Endothelial cell of hepatic sinusoid (primary cell): ENCODE measurements at regions not wholly inside any gene's neighbourhood (a gene's known extent, or its start where the extent isn't known, plus 50 kb on each side); places are given as distances from the start of the nearest gene placed in this dataset.

Experiments used
- in situ Hi-C: cut with HindIII; loops from 2 replicates; pipeline ENCODE4 v1.10.0; 2017; ENCODE audit warnings: low sequenced_read_pairs

- in situ Hi-C loops, result no loop called here
Measured at GRCh38 chr13:72457151-72457550, 270.3 kb downstream of the MZT1 start.

- in situ Hi-C loops, result no loop called here
Measured at GRCh38 chr13:72456486-72456885, 270.9 kb downstream of the MZT1 start.

DNA sequence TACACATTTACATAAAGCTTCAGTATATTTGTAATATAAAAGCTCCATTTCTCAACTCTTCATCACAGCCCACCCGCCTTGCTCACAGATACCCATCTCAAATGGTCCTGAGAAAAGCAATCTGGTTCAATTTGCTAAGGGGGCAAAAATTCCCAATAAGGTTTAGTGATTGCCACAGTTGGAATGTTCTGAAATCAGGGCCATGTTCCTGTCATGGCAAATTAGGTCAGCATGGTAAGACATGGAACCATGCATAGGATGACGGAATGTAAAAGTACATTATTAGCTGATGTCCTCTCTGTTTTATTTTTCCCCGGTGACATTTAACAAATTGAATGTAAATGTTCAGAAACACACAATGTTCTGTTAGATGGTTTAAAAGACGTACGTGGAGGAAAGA lies 274.3 kb downstream of the MZT1 start:
- in situ Hi-C loops, result no loop called here

GRCh38 chr13:72448082-72448481 lies 279.3 kb downstream of the MZT1 start:
- in situ Hi-C loops, result no loop called here

DNA sequence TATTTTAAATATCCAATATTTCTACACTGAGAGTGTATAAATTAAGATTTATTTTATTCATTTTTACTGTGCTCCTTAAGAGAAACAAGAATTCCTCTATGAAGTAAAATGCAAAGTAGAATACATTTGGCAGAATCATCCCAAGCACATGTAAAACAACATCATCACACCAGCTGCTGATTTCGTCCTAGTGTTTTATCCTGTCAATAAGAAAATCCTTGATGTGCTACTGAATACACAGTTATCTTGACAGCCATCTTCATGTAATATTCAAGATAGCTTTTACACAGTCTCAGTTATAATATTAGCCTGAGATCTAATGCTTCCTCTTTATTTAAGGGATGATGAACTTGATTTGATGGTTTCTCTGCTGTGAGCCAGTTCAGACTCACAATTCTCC lies 282.4 kb downstream of the MZT1 start:
- in situ Hi-C loops, result no loop called here

DNA sequence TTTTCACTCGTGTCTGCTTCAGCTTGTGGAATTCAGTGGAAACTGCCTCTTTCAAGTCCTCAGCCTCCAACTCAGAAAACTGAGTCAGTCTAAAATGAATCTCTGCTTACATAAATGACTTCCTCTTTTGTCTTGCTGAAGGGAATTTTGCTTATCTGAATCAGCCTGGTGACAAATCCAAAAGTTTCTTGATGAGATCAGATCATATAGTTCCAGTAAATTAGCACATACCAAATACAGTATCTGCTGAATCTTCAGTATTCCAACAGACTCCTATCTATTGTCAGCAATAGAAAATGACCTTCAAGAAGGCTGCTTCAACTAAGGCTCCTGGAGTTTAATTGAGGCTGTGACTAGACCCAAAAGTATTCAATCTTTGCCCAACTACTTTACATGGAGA lies 290.0 kb downstream of the MZT1 start:
- in situ Hi-C loops, result no loop called here

DNA sequence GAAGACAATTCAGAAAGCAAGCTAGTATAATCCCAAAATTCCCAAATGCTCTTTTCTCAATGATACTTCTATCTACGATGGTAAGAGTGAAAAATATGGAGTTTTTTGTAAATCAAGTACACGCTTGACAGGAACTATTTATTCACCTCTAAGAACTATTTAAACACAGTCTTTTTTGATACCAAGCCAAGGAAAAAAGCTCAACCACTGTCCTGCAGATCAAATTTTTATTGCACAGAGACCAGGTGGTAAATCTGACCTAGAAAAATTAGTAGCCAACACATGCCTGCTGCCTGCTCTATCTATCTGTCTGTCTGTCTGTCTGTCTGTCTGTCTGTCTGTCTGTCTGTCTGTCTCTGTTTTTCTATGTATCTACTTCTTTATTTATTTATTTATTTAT lies 292.2 kb downstream of the MZT1 start:
- in situ Hi-C loops, result no loop called here

GRCh38 chr13:72431981-72432682 lies 295.3 kb downstream of the MZT1 start:
- in situ Hi-C loops, result no loop called here

- in situ Hi-C loops, result no loop called here
Measured at GRCh38 chr13:72430923-72431322, 296.5 kb downstream of the MZT1 start.

- in situ Hi-C loops, result no loop called here
Measured at GRCh38 chr13:72427757-72428528, 299.5 kb downstream of the MZT1 start.

DNA sequence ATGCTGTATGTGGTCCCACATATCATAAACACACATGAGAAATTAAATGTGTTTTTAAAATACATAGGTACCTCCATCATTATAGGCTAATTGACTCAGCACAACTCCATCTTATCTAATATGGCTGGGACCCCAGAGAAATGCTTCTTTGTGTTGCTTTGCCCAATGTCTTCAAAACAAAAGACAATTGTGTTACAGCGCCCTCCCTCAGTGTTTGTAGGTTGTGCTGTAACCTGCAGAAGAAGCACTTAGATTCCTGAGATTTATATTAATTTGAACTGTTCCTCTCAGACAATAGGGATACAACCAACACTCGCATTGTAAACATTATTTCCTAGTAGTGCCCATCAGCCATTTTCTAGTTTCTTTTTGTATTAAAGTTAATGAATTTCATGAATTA lies 303.4 kb downstream of the MZT1 start:
- in situ Hi-C loops, result no loop called here

- in situ Hi-C loops, result no loop called here
Measured at GRCh38 chr13:72415817-72416216, 311.6 kb downstream of the MZT1 start.

DNA sequence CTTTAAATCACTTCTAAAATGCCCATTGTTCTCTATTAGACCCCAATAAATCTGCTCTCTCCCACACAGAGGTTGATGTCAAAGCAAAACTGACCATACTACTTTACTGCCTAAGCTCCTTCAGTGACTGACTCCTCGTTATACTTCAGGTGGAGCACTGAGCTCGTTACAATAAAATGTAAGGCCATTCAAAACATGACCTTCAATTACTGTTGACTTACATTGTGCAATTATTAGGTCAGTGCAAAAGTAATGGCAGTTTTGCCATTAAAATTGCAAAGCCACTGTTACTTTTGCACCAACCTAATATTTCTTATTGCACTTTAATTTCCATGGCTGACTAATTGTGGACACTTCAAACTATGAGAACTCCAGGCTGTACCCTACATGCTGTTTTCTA lies 314.9 kb downstream of the MZT1 start:
- in situ Hi-C loops, result no loop called here

DNA sequence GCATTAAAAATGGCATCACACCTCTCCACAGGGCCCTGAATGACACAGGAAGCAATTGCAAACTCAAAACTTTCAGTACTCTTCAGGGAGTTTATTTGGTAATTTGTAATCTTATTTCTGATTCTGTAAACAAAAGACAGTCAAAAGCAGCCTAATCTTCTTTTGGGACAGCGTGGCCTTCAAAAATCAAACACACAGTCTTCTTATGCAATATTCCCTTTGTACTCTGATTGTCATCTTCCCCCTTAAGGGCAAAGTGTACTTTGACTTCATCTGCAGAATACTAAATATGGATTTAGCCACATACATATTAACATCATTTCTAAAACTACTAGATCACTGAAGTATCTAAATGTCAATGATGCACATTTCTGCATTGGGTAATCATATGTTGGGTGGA lies 322.0 kb downstream of the MZT1 start:
- in situ Hi-C loops, result no loop called here

DNA sequence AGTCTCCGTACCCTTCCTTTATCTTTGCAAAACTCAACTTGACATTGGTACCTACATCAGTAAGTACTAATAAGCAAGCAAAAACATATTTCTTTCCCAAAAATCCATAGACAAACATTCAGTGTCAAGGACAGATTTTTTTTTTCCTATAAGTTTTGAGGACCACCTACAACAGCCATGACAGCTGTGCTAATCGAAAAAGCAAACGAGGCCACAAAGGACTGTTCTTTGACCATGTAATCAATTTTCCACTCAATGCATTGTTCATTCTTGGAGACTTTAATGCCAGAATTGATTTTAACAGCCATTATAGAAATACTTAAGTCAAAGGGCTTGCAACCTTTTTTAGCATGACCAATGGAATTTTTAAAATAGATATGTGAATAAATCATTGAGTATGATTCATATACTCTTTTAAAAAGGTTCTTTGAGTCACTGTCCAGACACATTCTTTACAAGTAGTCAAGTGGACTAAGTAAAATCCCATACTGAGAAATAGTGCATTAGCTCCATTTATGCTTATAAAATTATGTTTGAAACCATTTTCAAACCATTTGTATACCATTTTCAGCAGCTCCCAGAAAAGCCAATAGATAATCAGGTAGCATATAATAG lies 323.9 kb downstream of the MZT1 start:
- in situ Hi-C loops, result no loop called here

DNA sequence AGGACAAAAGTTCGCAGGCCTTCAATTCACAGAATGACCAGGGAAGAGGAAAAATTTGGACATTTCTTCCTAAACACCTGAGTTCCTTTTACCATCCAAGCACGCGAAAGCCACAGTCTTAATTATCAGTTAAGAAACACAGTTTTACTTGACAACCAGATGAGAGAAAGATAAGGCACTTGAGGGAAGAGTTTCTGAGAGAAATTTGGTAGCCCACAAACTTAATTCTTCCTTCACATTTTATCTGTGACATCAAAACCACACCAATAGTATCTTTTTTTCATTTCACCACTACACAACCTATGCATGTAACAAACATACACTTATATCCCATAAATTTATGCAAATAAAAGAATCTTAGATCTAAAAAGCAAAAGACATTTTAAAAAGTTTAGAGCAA lies 326.6 kb downstream of the MZT1 start:
- in situ Hi-C loops, result no loop called here

GRCh38 chr13:72399351-72399750 lies 328.1 kb downstream of the MZT1 start:
- in situ Hi-C loops, result no loop called here

GRCh38 chr13:72397265-72397664 lies 330.2 kb downstream of the MZT1 start:
- in situ Hi-C loops, result no loop called here

GRCh38 chr13:72390909-72391308 lies 336.5 kb downstream of the MZT1 start:
- in situ Hi-C loops, result no loop called here

DNA sequence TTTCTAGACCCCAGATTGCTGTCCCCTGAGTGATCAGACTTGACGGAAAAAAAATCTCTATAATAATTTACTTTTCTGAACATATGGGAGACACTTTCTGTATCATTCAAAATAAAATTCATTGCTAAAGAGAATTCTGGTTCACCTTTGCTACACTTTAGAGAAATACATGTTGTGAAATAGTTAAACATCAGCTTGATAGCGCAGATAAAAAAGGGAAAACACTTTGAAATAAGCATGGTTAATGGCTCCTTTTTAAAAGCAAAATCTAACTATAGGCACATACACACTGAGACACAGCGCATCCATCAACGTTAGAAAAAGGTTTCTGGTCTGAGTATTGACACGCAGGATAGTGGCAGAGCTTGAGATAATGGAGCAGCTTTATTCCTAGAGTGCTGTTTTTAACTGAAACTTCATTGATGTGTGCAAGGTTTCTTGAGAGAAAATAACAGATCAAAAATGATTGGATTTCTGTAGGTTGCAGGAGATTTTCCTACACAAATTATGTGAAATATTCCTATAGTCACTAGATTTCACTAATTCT lies 341.2 kb downstream of the MZT1 start:
- in situ Hi-C loops, result no loop called here

GRCh38 chr13:72384879-72385278 lies 342.6 kb downstream of the MZT1 start:
- in situ Hi-C loops, result no loop called here
